ENCODE measurements at regions not wholly inside any gene's neighbourhood (a gene's known extent, or its start where the extent isn't known, plus 50 kb on each side); places are given as distances from the start of the nearest gene placed in this dataset.

DNA sequence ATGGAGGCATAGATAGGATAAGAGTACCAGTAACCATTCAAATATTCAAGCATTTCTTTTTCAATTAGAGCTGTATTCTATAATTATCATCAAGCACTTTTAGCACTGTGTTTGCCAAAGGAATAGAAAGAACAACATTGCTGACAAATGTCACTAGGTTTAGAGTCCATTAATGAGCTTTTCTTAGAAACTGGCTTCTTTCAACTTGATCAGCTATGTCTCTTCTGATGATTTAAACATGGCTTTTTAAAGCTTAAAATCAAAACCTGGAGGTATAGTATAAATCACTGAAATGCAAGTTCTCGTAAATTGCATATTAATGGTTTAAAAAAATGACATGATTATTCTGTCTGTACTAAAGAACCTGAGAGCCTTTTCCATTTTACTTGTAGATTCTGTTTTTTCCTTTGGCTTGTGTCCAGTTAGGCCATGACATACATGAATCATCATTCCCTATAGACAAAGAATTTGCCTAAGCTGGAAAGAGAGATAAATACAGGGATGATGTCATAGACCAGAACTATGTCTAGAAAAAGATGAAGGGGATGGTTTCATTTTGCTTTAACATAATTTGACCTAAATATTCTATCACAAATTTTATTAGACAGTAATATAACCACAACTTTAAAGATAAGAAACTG is 340.1 kb upstream of the CTSO start:
- TF ChIP-seq, protein P1, sequence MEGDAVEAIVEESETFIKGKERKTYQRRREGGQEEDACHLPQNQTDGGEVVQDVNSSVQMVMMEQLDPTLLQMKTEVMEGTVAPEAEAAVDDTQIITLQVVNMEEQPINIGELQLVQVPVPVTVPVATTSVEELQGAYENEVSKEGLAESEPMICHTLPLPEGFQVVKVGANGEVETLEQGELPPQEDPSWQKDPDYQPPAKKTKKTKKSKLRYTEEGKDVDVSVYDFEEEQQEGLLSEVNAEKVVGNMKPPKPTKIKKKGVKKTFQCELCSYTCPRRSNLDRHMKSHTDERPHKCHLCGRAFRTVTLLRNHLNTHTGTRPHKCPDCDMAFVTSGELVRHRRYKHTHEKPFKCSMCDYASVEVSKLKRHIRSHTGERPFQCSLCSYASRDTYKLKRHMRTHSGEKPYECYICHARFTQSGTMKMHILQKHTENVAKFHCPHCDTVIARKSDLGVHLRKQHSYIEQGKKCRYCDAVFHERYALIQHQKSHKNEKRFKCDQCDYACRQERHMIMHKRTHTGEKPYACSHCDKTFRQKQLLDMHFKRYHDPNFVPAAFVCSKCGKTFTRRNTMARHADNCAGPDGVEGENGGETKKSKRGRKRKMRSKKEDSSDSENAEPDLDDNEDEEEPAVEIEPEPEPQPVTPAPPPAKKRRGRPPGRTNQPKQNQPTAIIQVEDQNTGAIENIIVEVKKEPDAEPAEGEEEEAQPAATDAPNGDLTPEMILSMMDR (IDR thresholded peaks at IDR 0.05): no peak
- no peak for TF ChIP-seq ZFX (IDR thresholded peaks at IDR 0.05; ENCODE audit: borderline replicate concordance)

Data from 22Rv1 (cell line).